Transverse colon (tissue), 4 donors: ENCODE measurements at regions not wholly inside any gene's neighbourhood (a gene's known extent, or its start where the extent isn't known, plus 50 kb on each side); places are given as distances from the start of the nearest gene placed in this dataset.

Source experiments
- DNase-seq: peaks from one replicate; pipeline ENCODE4 v3.0.0-alpha.2; 2019
- H3K27ac ChIP-seq, 4 donors: fragments of 200-600 bp; sonication (generic); 2 replicates each; pipeline ENCODE4 v1.5.1; 2016 to 2018; ENCODE audit warnings: inconsistent platforms in 4 of 4
- H3K27me3 ChIP-seq: fragments of 200-600 bp; sonication (generic); 2 replicates; pipeline ENCODE4 v1.5.1; 2017; ENCODE audit warnings: inconsistent platforms
- H3K36me3 ChIP-seq, 4 donors: fragments of 200-600 bp; sonication (generic); 2 replicates each; pipeline ENCODE4 v1.5.1; 2017 to 2019; ENCODE audit warnings: inconsistent platforms in 4 of 4
- H3K4me1 ChIP-seq, 4 donors: fragments of 200-600 bp; sonication (generic); 2 replicates each; pipeline ENCODE4 v1.5.1; 2017 to 2020; ENCODE audit warnings: inconsistent platforms in 4 of 4
- H3K4me3 ChIP-seq, 4 donors: fragments of 200-600 bp; sonication (generic); 1 replicate in 1 of 4; 2 replicates in 3 of 4; pipeline versions ENCODE4 v1.5.1 to v1.6.1; 2017 to 2019; ENCODE audit warnings: inconsistent platforms in 4 of 4
- H3K9me3 ChIP-seq, 2 donors: fragments of 200-600 bp; sonication (generic); 2 replicates each; pipeline ENCODE4 v1.5.1; 2017 to 2019; ENCODE audit warnings: inconsistent platforms in 2 of 2
- CTCF ChIP-seq, 5 experiments: fragments of 200-600 bp in 3 of 5; fragments of 450-650 bp in 2 of 5; sonication (generic) in 3 of 5; IDR thresholded peaks; 1 replicate in 2 of 5; 2 replicates in 3 of 5; pipeline ENCODE4 v1.5.1; 2016 to 2017; ENCODE audit warnings: antibody characterized with exemption in 5 of 5, inconsistent platforms in 3 of 5, mild to moderate bottlenecking in 2 of 5, moderate library complexity in 1 of 5
- EP300 ChIP-seq: sonication (generic); formaldehyde crosslinking; IDR thresholded peaks from one replicate; pipeline ENCODE4 v1.6.1; 2017; ENCODE audit warnings: antibody characterized with exemption, low read depth
- POLR2A ChIP-seq: fragments of 450-650 bp; IDR thresholded peaks from one replicate; pipeline ENCODE4 v1.6.1; 2016; ENCODE audit warnings: antibody characterized with exemption, mild to moderate bottlenecking, moderate library complexity
- POLR2AphosphoS5 ChIP-seq, 3 donors: sonication (generic); formaldehyde crosslinking; IDR thresholded peaks; one replicate each; pipeline ENCODE4 v1.6.1; 2016; ENCODE audit warnings: antibody characterized with exemption in 3 of 3
- WGBS, 2 donors: methylation state at CpG; one replicate each; pipeline ENCODE4 v1.1.5; 2018; ENCODE audit warnings: low coverage in 1 of 2; 5-methylcytosine and 5-hydroxymethylcytosine counted together
- in situ Hi-C, 4 donors: fragments of 200-750 bp; cut with MboI; loops; one replicate each; pipeline versions ENCODE4 v1.15.0 to v1.15.1; 2017; ENCODE audit warnings: low sequenced_read_pairs in 3 of 4, low pct_ligation_motif_present in 1 of 4, low pct_unique_long_range_greater_than_20kb in 1 of 4
- intact Hi-C: fragments of 100-400 bp; cut with DNase I; formaldehyde crosslinking; loops from one replicate; pipeline ENCODE4 v1.15.1; 2023; ENCODE audit warnings: low total_unique reads

- Histone ChIP-seq H3K4me3 (no peak overlapping the region), H3K27me3 (no peaks in the 10 kb centered on the region), H3K36me3 (no peaks in the 10 kb centered on the region), H3K9me3 (peaks cover 0 to 9% of the 10 kb centered on the region in 2 donors), H3K27ac (no peak overlapping the region), H3K4me1 (no peaks in the 10 kb centered on the region)
- intact Hi-C loops, result no loop called here
- in situ Hi-C loops, result no loop called here
- whole genome bisulfite sequencing, 2 donors, result 91% methylated on average over 1 of the region's 1 CpG; no CpG with 5 or more reads in 1 of the 2 donors
- DNase-seq, result no peak
- no peak for TF ChIP-seq POLR2AphosphoS5 (IDR thresholded peaks at IDR 0.05)
- TF ChIP-seq EP300, result no peak
- TF ChIP-seq CTCF (IDR thresholded peaks at IDR 0.05), result no peak
- TF ChIP-seq POLR2A, result no peak
Observed at GRCh38 chr18:4789506-4789905, 334.4 kb upstream of the DLGAP1 start.

- Histone ChIP-seq H3K36me3 (no peaks in the 10 kb centered on the region), H3K9me3 (peaks cover 0 to 5% of the 10 kb centered on the region in 2 donors), H3K4me3 (no peak overlapping the region), H3K27me3 (no peaks in the 10 kb centered on the region), H3K27ac (peak overlapping the region in 1 of 4 donors; percentile 40), H3K4me1 (no peaks in the 10 kb centered on the region)
- 20 to 70% methylated on average over 1 of the region's 1 CpG for WGBS, 2 donors
- TF ChIP-seq POLR2A, result no peak
- TF ChIP-seq POLR2AphosphoS5 (IDR thresholded peaks at IDR 0.05), result peak in 2 of 3 donors; percentile 31 to 70
- no peak for TF ChIP-seq CTCF (IDR thresholded peaks at IDR 0.05)
- intact Hi-C loops (no loop called here), in situ Hi-C loops (no loop called here)
- no peak for DNase-seq
Observed at GRCh38 chr18:4781873-4782272, 326.8 kb upstream of the DLGAP1 start.

- no peak for DNase-seq
- in situ Hi-C loops (no loop called here), intact Hi-C loops (no loop called here)
- no peak overlapping the region for H3K4me3 ChIP-seq
- H3K27me3 ChIP-seq, result no peaks in the 10 kb centered on the region
- no peak overlapping the region for H3K27ac ChIP-seq
- peaks cover 0 to 5% of the 10 kb centered on the region in 2 donors for H3K9me3 ChIP-seq
- 84 to 85% methylated on average over 3 of the region's 3 CpGs for WGBS, 2 donors
- H3K36me3 ChIP-seq, result no peaks in the 10 kb centered on the region
- H3K4me1 ChIP-seq, result no peaks in the 10 kb centered on the region
- no peak for TF ChIP-seq POLR2A
- no peak for TF ChIP-seq CTCF (IDR thresholded peaks at IDR 0.05)
- no peak for TF ChIP-seq EP300
- TF ChIP-seq POLR2AphosphoS5 (IDR thresholded peaks at IDR 0.05), result no peak
Observed at GRCh38 chr18:4765401-4765800, 310.3 kb upstream of the DLGAP1 start.

GRCh38 chr18:4762330-4762729, 307.2 kb upstream of the DLGAP1 start:
- DNase-seq, result no peak
- 55 to 63% methylated on average over 3 of the region's 3 CpGs for WGBS, 2 donors
- Histone ChIP-seq H3K27ac (no peak overlapping the region), H3K27me3 (no peaks in the 10 kb centered on the region), H3K36me3 (no peaks in the 10 kb centered on the region), H3K9me3 (no peaks in the 10 kb centered on the region), H3K4me1 (no peaks in the 10 kb centered on the region), H3K4me3 (no peak overlapping the region)
- no peak for TF ChIP-seq EP300
- no peak for TF ChIP-seq POLR2A
- no peak for TF ChIP-seq POLR2AphosphoS5 (IDR thresholded peaks at IDR 0.05)
- no peak for TF ChIP-seq CTCF (IDR thresholded peaks at IDR 0.05)
- intact Hi-C loops (no loop called here), in situ Hi-C loops (no loop called here)
